Spleen (tissue), 11 donors: ENCODE measurements at regions not wholly inside any gene's neighbourhood (a gene's known extent, or its start where the extent isn't known, plus 50 kb on each side); places are given as distances from the start of the nearest gene placed in this dataset.
"Not testable (repeated sequence)": the region's sequence is repeated elsewhere in the genome, so short reads cannot be mapped to it uniquely, and the experiment has no call there.

Experiments
- DNase-seq: peaks from one replicate; pipeline ENCODE4 v3.0.0-alpha.2; 2020
- H3K27ac ChIP-seq, 8 donors: fragments of 200-600 bp; sonication (generic) in 7 of 8; 1 replicate in 4 of 8; 2 replicates in 4 of 8; pipeline versions ENCODE4 v1.5.0 to v1.8.0; 2016 to 2021; ENCODE audit warnings: inconsistent platforms in 4 of 8, mild to moderate bottlenecking in 4 of 8, moderate library complexity in 1 of 8
- H3K27me3 ChIP-seq, 7 donors: fragments of 200-600 bp; sonication (generic) in 6 of 7; replicated peaks in 1 of 7; 1 replicate in 4 of 7; 2 replicates in 3 of 7; pipeline versions ENCODE4 v1.5.0 to v1.8.0; 2016 to 2021; ENCODE audit warnings: inconsistent platforms in 3 of 7, mild to moderate bottlenecking in 1 of 7
- H3K36me3 ChIP-seq, 6 donors: fragments of 200-600 bp; sonication (generic) in 5 of 6; 1 replicate in 4 of 6; 2 replicates in 2 of 6; pipeline versions ENCODE4 v1.5.0 to v1.8.0; 2016 to 2021; ENCODE audit warnings: inconsistent platforms in 2 of 6
- H3K4me1 ChIP-seq, 6 donors: fragments of 200-600 bp; sonication (generic) in 5 of 6; 1 replicate in 3 of 6; 2 replicates in 3 of 6; pipeline versions ENCODE4 v1.5.0 to v1.8.0; 2016 to 2021; ENCODE audit warnings: inconsistent platforms in 3 of 6
- H3K4me3 ChIP-seq, 8 donors: fragments of 200-600 bp; sonication (generic) in 7 of 8; 1 replicate in 4 of 8; 2 replicates in 4 of 8; pipeline versions ENCODE4 v1.5.0 to v1.8.0; 2016 to 2021; ENCODE audit warnings: inconsistent platforms in 4 of 8, mild to moderate bottlenecking in 4 of 8, moderate library complexity in 2 of 8
- H3K9me3 ChIP-seq, 8 donors: fragments of 200-600 bp; sonication (generic) in 7 of 8; 1 replicate in 4 of 8; 2 replicates in 4 of 8; pipeline versions ENCODE4 v1.5.0 to v1.8.0; 2016 to 2021; ENCODE audit warnings: inconsistent platforms in 4 of 8
- POLR2A ChIP-seq, 3 donors: fragments of 450-650 bp; IDR thresholded peaks; one replicate each; pipeline ENCODE4 v1.5.1; 2017; ENCODE audit warnings: antibody characterized with exemption in 3 of 3, mild to moderate bottlenecking in 1 of 3
- POLR2AphosphoS5 ChIP-seq, 3 donors: sonication (generic); formaldehyde crosslinking; IDR thresholded peaks; one replicate each; pipeline ENCODE4 v1.5.1; 2017; ENCODE audit warnings: antibody characterized with exemption in 3 of 3
- WGBS, 5 donors: extraction: QIAGEN DNeasy Blood & Tissue Kit in 3 of 5; methylation state at CpG; one replicate each; pipeline versions ENCODE4 v1.1.5 to v1.1.7; 2013 to 2018; 5-methylcytosine and 5-hydroxymethylcytosine counted together
- intact Hi-C: fragments of 100-400 bp; cut with DNase I; formaldehyde crosslinking; loops from one replicate; pipeline ENCODE4 v1.15.0; 2023; ENCODE audit warnings: low total_unique reads
- TF ChIP-seq, protein P1 (sequence below), 11 experiments: fragments of 200-600 bp in 7 of 11; fragments of 450-650 bp in 4 of 11; sonication (generic) in 4 of 11; IDR thresholded peaks in 8 of 11; conservative IDR thresholded peaks in 3 of 11; 1 replicate in 7 of 11; 2 replicates in 4 of 11; pipeline versions ENCODE4 v1.4.0 to v1.8.0; 2016 to 2021; ENCODE audit warnings: antibody characterized with exemption in 11 of 11, inconsistent platforms in 4 of 11, mild to moderate bottlenecking in 1 of 11
- donor health status: healthy with polysubstance abuse.
- donor health status: DM: no; HTN: no; CAD: no; lungs with moderate emphysema.
- donor health status: DM: no; HTN: no; CAD: no.
- donor health status: Bipolar disorder and iron deficiency.
- donor health status: healthy.
- donor health status: DM: no; HTN: no; CAD: no.
- donor health status: DM: yes; HTN: yes; CAD: no.

DNA sequence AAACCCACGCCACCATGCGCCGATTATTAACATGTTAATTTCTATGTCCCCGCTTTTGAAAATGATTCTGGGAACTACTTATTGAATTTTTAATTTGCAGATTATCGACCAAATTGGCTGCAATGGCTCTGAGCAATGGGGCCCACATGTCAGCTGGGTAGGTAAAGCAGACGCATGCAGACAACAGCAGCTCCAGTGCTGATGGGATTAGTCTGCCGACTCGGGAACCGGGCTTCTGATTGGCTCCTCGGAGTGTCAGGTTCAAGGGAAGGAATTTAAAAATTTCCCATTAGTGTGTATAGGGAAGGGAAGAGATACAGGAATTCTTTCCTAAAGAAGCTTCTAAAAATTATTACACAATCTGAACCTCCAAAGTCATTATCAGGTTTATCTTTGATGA is 77.4 kb upstream of the PPARGC1A start:
- no peak overlapping the region for H3K27ac ChIP-seq
- no peak for DNase-seq
- intact Hi-C loops, result no loop called here
- no peaks in the 10 kb centered on the region for H3K27me3 ChIP-seq
- H3K9me3 ChIP-seq, result no peaks in the 10 kb centered on the region
- H3K4me3 ChIP-seq, result no peak overlapping the region
- H3K4me1 ChIP-seq, result no peaks in the 10 kb centered on the region
- H3K36me3 ChIP-seq, result no peaks in the 10 kb centered on the region
- TF ChIP-seq, protein P1, sequence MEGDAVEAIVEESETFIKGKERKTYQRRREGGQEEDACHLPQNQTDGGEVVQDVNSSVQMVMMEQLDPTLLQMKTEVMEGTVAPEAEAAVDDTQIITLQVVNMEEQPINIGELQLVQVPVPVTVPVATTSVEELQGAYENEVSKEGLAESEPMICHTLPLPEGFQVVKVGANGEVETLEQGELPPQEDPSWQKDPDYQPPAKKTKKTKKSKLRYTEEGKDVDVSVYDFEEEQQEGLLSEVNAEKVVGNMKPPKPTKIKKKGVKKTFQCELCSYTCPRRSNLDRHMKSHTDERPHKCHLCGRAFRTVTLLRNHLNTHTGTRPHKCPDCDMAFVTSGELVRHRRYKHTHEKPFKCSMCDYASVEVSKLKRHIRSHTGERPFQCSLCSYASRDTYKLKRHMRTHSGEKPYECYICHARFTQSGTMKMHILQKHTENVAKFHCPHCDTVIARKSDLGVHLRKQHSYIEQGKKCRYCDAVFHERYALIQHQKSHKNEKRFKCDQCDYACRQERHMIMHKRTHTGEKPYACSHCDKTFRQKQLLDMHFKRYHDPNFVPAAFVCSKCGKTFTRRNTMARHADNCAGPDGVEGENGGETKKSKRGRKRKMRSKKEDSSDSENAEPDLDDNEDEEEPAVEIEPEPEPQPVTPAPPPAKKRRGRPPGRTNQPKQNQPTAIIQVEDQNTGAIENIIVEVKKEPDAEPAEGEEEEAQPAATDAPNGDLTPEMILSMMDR (IDR thresholded peaks at IDR 0.05 in 8 of 11, conservative IDR thresholded peaks at IDR 0.05 in 3 of 11), result no peak
- no peak for TF ChIP-seq POLR2AphosphoS5 (IDR thresholded peaks at IDR 0.05)
- no peak for TF ChIP-seq POLR2A (IDR thresholded peaks at IDR 0.05)
- WGBS, 5 donors, result 87 to 95% (median 88%) methylated on average over 10 of the region's 10 CpGs

DNA sequence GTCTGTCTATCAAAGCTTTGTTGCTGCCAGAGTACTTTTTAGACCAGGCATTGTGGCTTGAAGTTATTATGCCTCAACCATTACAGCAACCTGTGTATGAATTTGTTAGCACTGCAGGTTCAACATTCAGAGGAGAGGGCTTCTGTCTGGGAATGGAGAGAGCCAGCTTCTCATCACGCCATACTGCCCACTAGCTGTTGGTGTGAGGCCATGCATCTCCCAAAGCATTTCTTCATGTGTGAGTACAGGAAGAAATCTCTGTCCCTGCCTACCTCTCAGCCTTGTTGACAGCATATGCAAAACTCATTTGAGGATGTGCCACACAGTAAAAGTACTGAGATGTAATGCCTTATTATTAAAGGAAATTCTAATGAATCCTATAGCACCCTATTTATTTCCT is 76.9 kb upstream of the PPARGC1A start:
- Histone ChIP-seq H3K36me3 (no peaks in the 10 kb centered on the region), H3K4me1 (no peaks in the 10 kb centered on the region), H3K4me3 (no peak overlapping the region), H3K27ac (no peak overlapping the region), H3K27me3 (no peaks in the 10 kb centered on the region), H3K9me3 (no peaks in the 10 kb centered on the region)
- no peak for DNase-seq
- WGBS, 5 donors, result 75 to 90% (median 80%) methylated on average over 1 of the region's 1 CpG
- TF ChIP-seq, protein P1 (IDR thresholded peaks at IDR 0.05 in 8 of 11, conservative IDR thresholded peaks at IDR 0.05 in 3 of 11), result no peak
- intact Hi-C loops, result no loop called here

DNA sequence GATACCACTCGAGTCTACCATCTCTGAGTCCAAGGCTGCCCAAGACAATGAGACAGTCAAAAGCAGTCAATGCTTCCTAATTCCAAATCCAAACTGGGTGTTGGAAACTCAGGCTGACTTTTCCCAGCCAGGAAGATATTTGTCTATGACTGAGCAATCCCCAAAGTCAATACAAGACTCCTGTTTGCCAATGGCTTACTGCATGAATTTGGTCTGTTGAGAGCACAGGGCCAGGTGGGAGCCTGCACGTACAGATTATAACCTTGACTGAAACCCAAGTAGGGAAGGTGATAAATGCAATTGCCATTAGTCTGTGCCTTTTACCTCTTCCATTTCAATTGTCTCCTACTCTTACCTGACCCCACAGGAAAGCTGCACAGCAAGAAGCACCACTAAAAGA is 72.6 kb upstream of the PPARGC1A start:
- no peak for TF ChIP-seq POLR2A (IDR thresholded peaks at IDR 0.05)
- TF ChIP-seq, protein P1 (IDR thresholded peaks at IDR 0.05 in 8 of 11, conservative IDR thresholded peaks at IDR 0.05 in 3 of 11), result no peak
- no peak for TF ChIP-seq POLR2AphosphoS5 (IDR thresholded peaks at IDR 0.05)
- intact Hi-C loops, result no loop called here
- no peak for DNase-seq
- Histone ChIP-seq H3K9me3 (no peaks in the 10 kb centered on the region), H3K36me3 (no peaks in the 10 kb centered on the region), H3K27ac (no peak overlapping the region), H3K4me3 (no peak overlapping the region), H3K27me3 (no peaks in the 10 kb centered on the region), H3K4me1 (no peaks in the 10 kb centered on the region)
- WGBS, 5 donors, result 67 to 85% (median 76%) methylated on average over 2 of the region's 2 CpGs

DNA sequence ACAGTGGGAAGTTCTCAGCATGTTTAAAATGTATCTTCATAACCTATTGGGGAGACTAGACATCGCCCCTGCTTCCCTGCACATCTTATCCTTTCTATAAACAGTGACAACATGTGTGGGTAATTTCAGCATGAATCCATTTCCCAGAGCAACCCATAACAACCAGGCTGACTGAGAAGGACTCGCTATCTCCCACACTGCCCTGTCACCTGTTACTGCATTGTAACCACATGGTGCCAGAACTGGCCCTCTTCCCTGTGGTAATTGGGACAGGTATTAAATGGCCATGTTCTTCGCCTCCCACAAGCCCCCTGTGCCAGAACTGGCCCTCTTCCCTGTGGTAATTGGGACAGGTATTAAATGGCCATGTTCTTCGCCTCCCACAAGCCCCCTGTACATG is 71.5 kb upstream of the PPARGC1A start:
- H3K4me3 ChIP-seq, H3K4me1 ChIP-seq, H3K36me3 ChIP-seq, H3K27ac ChIP-seq, DNase-seq, intact Hi-C loops, H3K9me3 ChIP-seq, H3K27me3 ChIP-seq: not testable (repeated sequence)
- 73 to 86% (median 81%) methylated on average over 4 of the region's 4 CpGs for WGBS, 5 donors

DNA sequence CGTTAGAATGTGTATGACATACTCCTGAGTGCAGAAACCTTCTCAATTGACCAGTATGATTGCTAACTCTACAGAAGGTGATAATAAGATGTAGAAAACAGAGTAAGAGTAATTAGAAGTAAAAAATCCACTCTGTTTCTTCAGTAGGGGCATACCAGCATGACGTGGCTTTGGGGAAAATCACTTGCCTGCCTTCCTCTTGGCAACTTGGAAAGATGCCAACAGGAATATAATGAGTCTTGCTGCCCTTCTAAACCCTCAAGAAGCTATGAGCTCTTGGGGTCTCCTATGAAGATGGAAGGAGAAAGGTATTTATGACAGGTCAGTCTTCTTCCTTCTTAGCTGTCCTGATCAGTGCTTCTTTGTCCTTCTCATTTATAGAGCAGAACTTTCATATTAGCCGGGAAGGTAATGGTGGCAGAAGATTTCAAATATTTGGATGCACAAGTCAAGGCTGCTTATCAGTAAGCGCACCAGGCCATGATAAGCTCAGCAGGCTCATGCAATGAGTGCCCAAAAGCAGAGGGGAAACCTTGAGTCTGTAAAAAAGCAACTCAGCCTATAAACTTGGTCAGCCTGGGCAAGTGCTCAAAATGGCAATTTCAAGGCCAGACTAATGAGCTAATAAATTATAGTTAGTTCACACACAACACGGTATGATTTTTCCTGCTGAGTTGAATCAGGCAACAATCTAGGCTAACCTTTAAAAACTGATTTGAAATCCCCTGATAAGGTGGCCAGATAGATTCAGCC is 69.7 kb upstream of the PPARGC1A start:
- DNase-seq, result no peak
- Histone ChIP-seq H3K36me3 (no peaks in the 10 kb centered on the region), H3K27me3 (no peaks in the 10 kb centered on the region), H3K4me3 (no peak overlapping the region), H3K9me3 (no peaks in the 10 kb centered on the region), H3K27ac (no peak overlapping the region), H3K4me1 (no peaks in the 10 kb centered on the region)
- intact Hi-C loops, result no loop called here
- 63 to 78% (median 73%) methylated on average over 5 of the region's 5 CpGs for WGBS, 5 donors
- TF ChIP-seq POLR2A (IDR thresholded peaks at IDR 0.05) (no peak), POLR2AphosphoS5 (IDR thresholded peaks at IDR 0.05) (no peak)
- TF ChIP-seq, protein P1 (IDR thresholded peaks at IDR 0.05 in 8 of 11, conservative IDR thresholded peaks at IDR 0.05 in 3 of 11), result no peak
